Fibroblast of the aortic adventitia (primary cell): ENCODE measurements at regions not wholly inside any gene's neighbourhood (a gene's known extent, or its start where the extent isn't known, plus 50 kb on each side); places are given as distances from the start of the nearest gene placed in this dataset.
A peak's percentile ranks its signal among the peaks of the same experiment; 100 is the strongest.

Experiments
- DNase-seq: peaks from one replicate; pipeline ENCODE4 v3.0.0-alpha.2; 2010; ENCODE audit warnings: low read depth
- H3K4me3 ChIP-seq: 2 replicates; pipeline ENCODE4 v1.5.1; 2011; ENCODE audit warnings: low read depth, mild to moderate bottlenecking, control low read depth, low read length, moderate library complexity
- CTCF ChIP-seq: IDR thresholded peaks from 2 replicates; pipeline ENCODE4 v1.5.1; 2011; ENCODE audit warnings: mild to moderate bottlenecking, low read length, control low read depth, inconsistent platforms; ENCODE audit not compliant: insufficient read depth

- TF ChIP-seq CTCF: no peak
- DNase-seq: peak; percentile 75
- no peak overlapping the region for H3K4me3 ChIP-seq
Observed at GRCh38 chr20:39823224-39823623, 861.1 kb downstream of the DHX35 start.

GRCh38 chr20:39822667-39823066, 860.5 kb downstream of the DHX35 start:
- peak; percentile 65 for DNase-seq
- H3K4me3 ChIP-seq: no peak overlapping the region
- TF ChIP-seq CTCF: no peak

- DNase-seq: no peak
- no peak overlapping the region for H3K4me3 ChIP-seq
- TF ChIP-seq CTCF: no peak
Observed at GRCh38 chr20:39813190-39813829, 851.2 kb downstream of the DHX35 start.

- DNase-seq: no peak
- no peak overlapping the region for H3K4me3 ChIP-seq
- no peak for TF ChIP-seq CTCF
Observed at GRCh38 chr20:39812116-39812515, 850.0 kb downstream of the DHX35 start.

GRCh38 chr20:39810309-39810708, 848.2 kb downstream of the DHX35 start:
- TF ChIP-seq CTCF: no peak
- DNase-seq: no peak
- H3K4me3 ChIP-seq: no peak overlapping the region

GRCh38 chr20:39808613-39809012, 846.5 kb downstream of the DHX35 start:
- H3K4me3 ChIP-seq: no peak overlapping the region
- no peak for DNase-seq
- TF ChIP-seq CTCF: no peak

- no peak for TF ChIP-seq CTCF
- H3K4me3 ChIP-seq: no peak overlapping the region
- peak; percentile 84 for DNase-seq
Observed at GRCh38 chr20:39800548-39800947, 838.4 kb downstream of the DHX35 start.
